ENCODE measurements at regions not wholly inside any gene's neighbourhood (a gene's known extent, or its start where the extent isn't known, plus 50 kb on each side); places are given as distances from the start of the nearest gene placed in this dataset.

DNA sequence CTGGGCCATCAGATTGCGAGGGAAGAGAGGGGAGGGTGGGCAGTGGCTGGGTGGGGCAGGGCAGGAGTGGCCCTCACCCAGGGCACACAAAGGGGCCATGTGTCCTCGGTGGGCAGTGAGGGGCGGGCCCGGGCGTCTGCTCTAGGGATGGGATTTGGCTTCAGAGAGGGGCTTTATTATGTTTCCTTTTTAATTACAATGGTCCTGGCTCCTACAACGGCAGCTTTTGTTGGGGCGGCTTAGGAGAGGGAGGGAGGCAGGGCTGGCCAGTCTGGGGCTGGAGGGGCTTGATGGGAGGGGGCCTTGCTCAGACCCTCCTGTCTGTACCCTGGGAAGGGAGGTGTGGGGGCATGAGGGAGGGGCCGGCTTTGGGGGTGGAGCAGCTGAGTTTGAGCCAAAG is 102.8 kb upstream of the WNT4 start:
- H3K9me3 Mint-ChIP-seq = peaks cover 0 to 2% (median 0%) of the 10 kb centered on the region in 7 donors
- TF ChIP-seq, protein P1, sequence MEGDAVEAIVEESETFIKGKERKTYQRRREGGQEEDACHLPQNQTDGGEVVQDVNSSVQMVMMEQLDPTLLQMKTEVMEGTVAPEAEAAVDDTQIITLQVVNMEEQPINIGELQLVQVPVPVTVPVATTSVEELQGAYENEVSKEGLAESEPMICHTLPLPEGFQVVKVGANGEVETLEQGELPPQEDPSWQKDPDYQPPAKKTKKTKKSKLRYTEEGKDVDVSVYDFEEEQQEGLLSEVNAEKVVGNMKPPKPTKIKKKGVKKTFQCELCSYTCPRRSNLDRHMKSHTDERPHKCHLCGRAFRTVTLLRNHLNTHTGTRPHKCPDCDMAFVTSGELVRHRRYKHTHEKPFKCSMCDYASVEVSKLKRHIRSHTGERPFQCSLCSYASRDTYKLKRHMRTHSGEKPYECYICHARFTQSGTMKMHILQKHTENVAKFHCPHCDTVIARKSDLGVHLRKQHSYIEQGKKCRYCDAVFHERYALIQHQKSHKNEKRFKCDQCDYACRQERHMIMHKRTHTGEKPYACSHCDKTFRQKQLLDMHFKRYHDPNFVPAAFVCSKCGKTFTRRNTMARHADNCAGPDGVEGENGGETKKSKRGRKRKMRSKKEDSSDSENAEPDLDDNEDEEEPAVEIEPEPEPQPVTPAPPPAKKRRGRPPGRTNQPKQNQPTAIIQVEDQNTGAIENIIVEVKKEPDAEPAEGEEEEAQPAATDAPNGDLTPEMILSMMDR (IDR thresholded peaks at IDR 0.05) = no peak
- Histone ChIP-seq H3K27ac (ENCODE audit: low read depth in 1 of 2, low read length in 2 of 2) (no peak overlapping the region), H4K20me1 (ENCODE audit: insufficient read depth, low read length) (no peaks in the 10 kb centered on the region), H3K27me3 (ENCODE audit: control insufficient read depth in 2 of 2, insufficient read depth in 2 of 2, low read length in 2 of 2) (no peaks in the 10 kb centered on the region), H2AFZ (ENCODE audit: insufficient read depth, low read depth, low read length, poor library complexity, severe bottlenecking) (no peak overlapping the region), H3K4me3 (replicated peaks in 1 of 3; ENCODE audit: low read depth in 2 of 3, low read length in 3 of 3) (no peak overlapping the region), H3K9ac (ENCODE audit: insufficient read depth, low read length, poor library complexity, severe bottlenecking) (no peak overlapping the region), H3K4me2 (replicated peaks; ENCODE audit: extremely low read depth, low read length, poor library complexity, severe bottlenecking) (no peak overlapping the region), H3K4me1 (ENCODE audit: control insufficient read depth in 1 of 2, insufficient read depth in 2 of 2, low read length in 2 of 2) (no peaks in the 10 kb centered on the region), H3K9me3 (replicated peaks in 1 of 2; ENCODE audit: control insufficient read depth in 1 of 2, insufficient read depth in 1 of 2, low read length in 2 of 2) (no peaks in the 10 kb centered on the region), H3K36me3 (replicated peaks in 1 of 2; ENCODE audit: control insufficient read depth in 1 of 2, insufficient read depth in 2 of 2, low read length in 2 of 2) (no peaks in the 10 kb centered on the region), H3K79me2 (ENCODE audit: insufficient read depth, low read length) (no peaks in the 10 kb centered on the region)
- peaks cover 3 to 14% (median 7%) of the 10 kb centered on the region in 3 donors for H3K27me3 Mint-ChIP-seq (ENCODE audit: low read depth in 3 of 3)
- 72% methylated on average over 7 of the region's 8 CpGs for WGBS (ENCODE audit: insufficient coverage)
- DNase-seq = no peak
- no peaks in the 10 kb centered on the region for H3K36me3 Mint-ChIP-seq
- intact Hi-C loops (cut with micrococcal nuclease) = no loop called here
- no peak overlapping the region for H3K27ac Mint-ChIP-seq
- no peaks in the 10 kb centered on the region for H3K4me1 Mint-ChIP-seq
- H3K4me3 Mint-ChIP-seq = no peak overlapping the region

- H3K4me3 Mint-ChIP-seq = no peak overlapping the region
- intact Hi-C loops (cut with micrococcal nuclease) = no loop called here
- no peaks in the 10 kb centered on the region for H3K79me2 ChIP-seq (ENCODE audit: insufficient read depth, low read length)
- WGBS (ENCODE audit: insufficient coverage) = 80% methylated on average over 1 of the region's 3 CpGs
- H3K36me3 Mint-ChIP-seq = no peaks in the 10 kb centered on the region
- H3K4me1 Mint-ChIP-seq = no peaks in the 10 kb centered on the region
- TF ChIP-seq, protein P1 (IDR thresholded peaks at IDR 0.05) = no peak
- no peaks in the 10 kb centered on the region for H3K9me3 ChIP-seq (replicated peaks in 1 of 2; ENCODE audit: control insufficient read depth in 1 of 2, insufficient read depth in 1 of 2, low read length in 2 of 2)
- H3K4me3 ChIP-seq (replicated peaks in 1 of 3; ENCODE audit: low read depth in 2 of 3, low read length in 3 of 3) = no peak overlapping the region
- no peak for DNase-seq
- no peak overlapping the region for H3K9ac ChIP-seq (ENCODE audit: insufficient read depth, low read length, poor library complexity, severe bottlenecking)
- H3K4me2 ChIP-seq (replicated peaks; ENCODE audit: extremely low read depth, low read length, poor library complexity, severe bottlenecking) = no peak overlapping the region
- peaks cover 0 to 2% (median 0%) of the 10 kb centered on the region in 7 donors for H3K9me3 Mint-ChIP-seq
- no peaks in the 10 kb centered on the region for H3K27me3 ChIP-seq (ENCODE audit: control insufficient read depth in 2 of 2, insufficient read depth in 2 of 2, low read length in 2 of 2)
- H3K27ac ChIP-seq (ENCODE audit: low read depth in 1 of 2, low read length in 2 of 2) = no peak overlapping the region
- H2AFZ ChIP-seq (ENCODE audit: insufficient read depth, low read depth, low read length, poor library complexity, severe bottlenecking) = no peak overlapping the region
- H4K20me1 ChIP-seq (ENCODE audit: insufficient read depth, low read length) = no peaks in the 10 kb centered on the region
- no peaks in the 10 kb centered on the region for H3K36me3 ChIP-seq (replicated peaks in 1 of 2; ENCODE audit: control insufficient read depth in 1 of 2, insufficient read depth in 2 of 2, low read length in 2 of 2)
- H3K27me3 Mint-ChIP-seq (ENCODE audit: low read depth in 3 of 3) = peaks cover 4 to 14% (median 12%) of the 10 kb centered on the region in 3 donors
- no peak overlapping the region for H3K27ac Mint-ChIP-seq
- no peaks in the 10 kb centered on the region for H3K4me1 ChIP-seq (ENCODE audit: control insufficient read depth in 1 of 2, insufficient read depth in 2 of 2, low read length in 2 of 2)
Observed at GRCh38 chr1:22246755-22247480, 104.0 kb upstream of the WNT4 start.

Measured in CD14-positive monocyte (primary cell).